ENCODE measurements at regions not wholly inside any gene's neighbourhood (a gene's known extent, or its start where the extent isn't known, plus 50 kb on each side); places are given as distances from the start of the nearest gene placed in this dataset.

GRCh38 chr4:106454021-106454420 is 85.4 kb upstream of the GIMD1 start:
- WGBS (ENCODE audit: insufficient coverage, insufficient replicate concordance, low lambda C conversion rate, missing lambda C conversion rate): 0% methylated on average over 2 of the region's 2 CpGs
- DNase-seq (ENCODE audit: low read depth, low spot score) (no peak), ATAC-seq (no peak), FAIRE-seq (no peak)
- ChIA-PET SMC1A (ENCODE audit: uncharacterized antibody, unreplicated experiment) (interaction anchor here (0.6 kb wide), 1 partner anchor 505 kb away, joined by 3 read pairs; no protein-coding TSS in a partner anchor), RAD21 (ENCODE audit: unreplicated experiment) (no interaction called here), CTCF (interaction anchor here (0.6 kb wide), 1 partner anchor 141 kb away, joined by 3 read pairs; no protein-coding TSS in a partner anchor), POLR2A (no interaction called here)
- intact Hi-C loops (cut with micrococcal nuclease; ENCODE audit: unreplicated experiment): no loop called here
- Histone ChIP-seq H3K4me1 (ENCODE audit: control insufficient read depth, insufficient read depth, low read length) (no peaks in the 10 kb centered on the region), H3K9ac (ENCODE audit: control insufficient read depth, insufficient read depth, low read length) (no peak overlapping the region), H4K20me1 (ENCODE audit: control insufficient read depth, insufficient read depth) (no peaks in the 10 kb centered on the region), H3K36me3 (ENCODE audit: control insufficient read depth in 2 of 2, insufficient read depth in 2 of 2, low read length in 1 of 2) (no peaks in the 10 kb centered on the region), H3K27me3 (replicated peaks in 1 of 2; ENCODE audit: control insufficient read depth in 2 of 2, insufficient read depth in 2 of 2, low read length in 1 of 2) (no peaks in the 10 kb centered on the region), H2AFZ (ENCODE audit: control insufficient read depth, low read depth, low read length) (no peak overlapping the region), H3K4me2 (ENCODE audit: control insufficient read depth, insufficient read depth) (no peak overlapping the region), H3K9me3 (replicated peaks; ENCODE audit: control insufficient read depth, insufficient read depth, low read length) (no peaks in the 10 kb centered on the region), H3K79me2 (ENCODE audit: control insufficient read depth, insufficient read depth, low read length) (no peaks in the 10 kb centered on the region), H3K4me3 (no peak overlapping the region), H3K27ac (ENCODE audit: control insufficient read depth, insufficient read depth) (no peak overlapping the region)
- TF ChIP-seq KDM1A (IDR thresholded peaks at IDR 0.05; ENCODE audit: borderline replicate concordance): no peak
- no peak for TF ChIP-seq YBX1 (IDR thresholded peaks at IDR 0.05)
- no peak for TF ChIP-seq NFXL1 (IDR thresholded peaks at IDR 0.05; ENCODE audit: borderline replicate concordance)
- TF ChIP-seq ZBED1 (IDR thresholded peaks at IDR 0.05; ENCODE audit: borderline replicate concordance): no peak
- TF ChIP-seq TARDBP (IDR thresholded peaks at IDR 0.05; ENCODE audit: borderline replicate concordance): no peak
- no peak for TF ChIP-seq ATF2 (IDR thresholded peaks at IDR 0.05; ENCODE audit: low read length)
- no peak for TF ChIP-seq MYC (IDR thresholded peaks at IDR 0.05; ENCODE audit: insufficient read depth, insufficient read length, insufficient replicate concordance, low read length, severe bottlenecking)
- no peak for TF ChIP-seq NR2F1 (conservative IDR thresholded peaks at IDR 0.05)
- no peak for TF ChIP-seq IKZF1 (conservative IDR thresholded peaks at IDR 0.05)
- no peak for TF ChIP-seq NBN (IDR thresholded peaks at IDR 0.05)
- TF ChIP-seq GATAD2B (conservative IDR thresholded peaks at IDR 0.05; ENCODE audit: low read depth): no peak
- TF ChIP-seq TCF12 (IDR thresholded peaks at IDR 0.05; ENCODE audit: low read depth, low read length): no peak
- TF ChIP-seq EP300 (IDR thresholded peaks at IDR 0.05; ENCODE audit: borderline replicate concordance in 1 of 2, control insufficient read depth in 1 of 2, low read depth in 2 of 2, low read length in 2 of 2): no peak
- no peak for TF ChIP-seq PAX5 (IDR thresholded peaks at IDR 0.05; ENCODE audit: borderline replicate concordance, low read depth, low read length)
- in situ Hi-C loops (cut with MboI): no loop called here
- no TSS peak for BruUV-seq (replicated peaks)
